Heart right ventricle (tissue), 16 donors: ENCODE measurements at regions not wholly inside any gene's neighbourhood (a gene's known extent, or its start where the extent isn't known, plus 50 kb on each side); places are given as distances from the start of the nearest gene placed in this dataset.

Experiments
- ATAC-seq, 8 donors: fragments of 200-7000 bp; cut with Tn5 transposase; one replicate each; pipeline ENCODE4 v1.9.1; 2020; ENCODE audit warnings: mild to moderate bottlenecking in 8 of 8, moderate library complexity in 8 of 8, moderate number of reproducible peaks in 1 of 8
- DNase-seq, 2 donors: peaks; one replicate each; pipeline ENCODE4 v3.0.0-alpha.2; 2020
- H3K27ac ChIP-seq, 10 donors: fragments of 200-600 bp; sonication (generic) in 2 of 10; one replicate each; pipeline versions ENCODE4 v1.5.0 to v1.8.0; 2020 to 2022; ENCODE audit warnings: mild to moderate bottlenecking in 3 of 10
- H3K27me3 ChIP-seq, 7 donors: fragments of 200-600 bp; one replicate each; pipeline ENCODE4 v1.8.0; 2021 to 2022; ENCODE audit warnings: mild to moderate bottlenecking in 2 of 7
- H3K36me3 ChIP-seq, 9 donors: fragments of 200-600 bp; sonication (generic) in 1 of 9; one replicate each; pipeline versions ENCODE4 v1.5.0 to v1.8.0; 2020 to 2022; ENCODE audit warnings: mild to moderate bottlenecking in 2 of 9
- H3K4me1 ChIP-seq, 9 donors: fragments of 200-600 bp; sonication (generic) in 1 of 9; one replicate each; pipeline versions ENCODE4 v1.5.0 to v1.8.0; 2020 to 2022; ENCODE audit warnings: mild to moderate bottlenecking in 4 of 9
- H3K4me3 ChIP-seq, 10 donors: fragments of 200-600 bp; sonication (generic) in 2 of 10; one replicate each; pipeline versions ENCODE4 v1.5.0 to v1.8.0; 2020 to 2022; ENCODE audit warnings: mild to moderate bottlenecking in 7 of 10, moderate library complexity in 2 of 10
- H3K9me3 ChIP-seq, 11 donors: fragments of 200-600 bp in 10 of 11; sonication (generic) in 2 of 11; one replicate each; pipeline versions ENCODE4 v1.5.0 to v1.8.0; 2013 to 2022; ENCODE audit warnings: mild to moderate bottlenecking in 2 of 11, control low read depth in 1 of 11, moderate library complexity in 1 of 11
- CTCF ChIP-seq, 9 donors: fragments of 200-600 bp; sonication (generic) in 2 of 9; IDR thresholded peaks; one replicate each; pipeline versions ENCODE4 v1.5.0 to v1.8.0; 2021 to 2022; ENCODE audit warnings: antibody characterized with exemption in 9 of 9, mild to moderate bottlenecking in 5 of 9, moderate library complexity in 1 of 9
- WGBS, 2 donors: extraction: QIAGEN DNeasy Blood & Tissue Kit; methylation state at CpG; one replicate each; pipeline ENCODE4 v1.1.7; 2013; ENCODE audit warnings: inconsistent platforms in 1 of 2; 5-methylcytosine and 5-hydroxymethylcytosine counted together
- intact Hi-C, 10 donors: fragments of 100-400 bp; cut with DNase I; formaldehyde crosslinking; loops; one replicate each; pipeline versions ENCODE4 v1.11.1 to v1.14.2; 2022
- donor health status: Arrhythmogenic right ventricular cardiomyopathy.
- donor health status: ischemic (EF 13 %, LVEDD 7.1; RV severe dilation, severe dysfunction).
- donor health status: healthy with polysubstance abuse.
- donor health status: DM: no; HTN: yes; CAD: no.
- donor health status: DM: no; HTN: no; CAD: no.
- donor health status: ischemic (EF 25% LVEDD 6.9; RV normal size, moderate dysfunction).
- donor health status: ischemic (EF 25% LVEDD 5.7; RV mildly dilated, moderate dysfunction).
- donor health status: healthy.
- donor health status: DM: yes; HTN: yes; CAD: no.
- donor health status: Ischemic cardiomyopathy.
- donor health status: ischemic (EF 35%, LVEDD 5.7; RV mildly dilated, moderate dysfunction).
- donor health status: nonischemic (EF 11% LVEDD 7.7; RV severe dilation, severe dysfunction).
- donor health status: DM: yes; HTN: yes; CAD: no.
- donor health status: PGD.
- donor health status: ischemic (EF 29% LVEDD 5.4; RV normal size, mild dysfunction).
- donor health status: nonischemic (EF 23%, LVEDD 6.1; RV moderate dilation, normal function).

GRCh38 chr3:107272471-107272870 is 104.8 kb upstream of the CCDC54 start:
- Histone ChIP-seq H3K4me3 (no peak overlapping the region), H3K27me3 (no peaks in the 10 kb centered on the region), H3K4me1 (no peaks in the 10 kb centered on the region), H3K36me3 (no peaks in the 10 kb centered on the region), H3K27ac (no peak overlapping the region), H3K9me3 (no peaks in the 10 kb centered on the region)
- TF ChIP-seq CTCF (IDR thresholded peaks at IDR 0.05) = no peak
- 86 to 90% methylated on average over 2 of the region's 2 CpGs for WGBS, 2 donors
- DNase-seq = no peak
- ATAC-seq = no peak
- intact Hi-C loops = loop anchor here in 9 of 10 donors (2.0 to 10.0 kb wide), 10 partner anchors 35 to 272 kb away; no protein-coding TSS in a partner anchor

GRCh38 chr3:107272885-107273284 is 104.4 kb upstream of the CCDC54 start:
- H3K9me3 ChIP-seq = no peaks in the 10 kb centered on the region
- intact Hi-C loops = loop anchor here in 9 of 10 donors (2.0 to 10.0 kb wide), 10 partner anchors 36 to 272 kb away; no protein-coding TSS in a partner anchor
- no peaks in the 10 kb centered on the region for H3K27me3 ChIP-seq
- 86 to 95% methylated on average over 4 of the region's 4 CpGs for WGBS, 2 donors
- no peak overlapping the region for H3K4me3 ChIP-seq
- H3K36me3 ChIP-seq = no peaks in the 10 kb centered on the region
- ATAC-seq (no peak), DNase-seq (no peak)
- no peak overlapping the region for H3K27ac ChIP-seq
- TF ChIP-seq CTCF (IDR thresholded peaks at IDR 0.05) = no peak
- no peaks in the 10 kb centered on the region for H3K4me1 ChIP-seq

- Histone ChIP-seq H3K27me3 (no peaks in the 10 kb centered on the region), H3K4me3 (no peak overlapping the region), H3K27ac (no peak overlapping the region), H3K36me3 (no peaks in the 10 kb centered on the region), H3K9me3 (no peaks in the 10 kb centered on the region), H3K4me1 (no peaks in the 10 kb centered on the region)
- DNase-seq (no peak), ATAC-seq (no peak)
- intact Hi-C loops = loop anchor here in 9 of 10 donors (2.0 to 10.0 kb wide), 10 partner anchors 36 to 271 kb away; no protein-coding TSS in a partner anchor
- WGBS, 2 donors = 90 to 93% methylated on average over 2 of the region's 2 CpGs
- TF ChIP-seq CTCF (IDR thresholded peaks at IDR 0.05) = no peak
Observed at GRCh38 chr3:107273771-107274170, 103.5 kb upstream of the CCDC54 start.

- no peak for TF ChIP-seq CTCF (IDR thresholded peaks at IDR 0.05)
- ATAC-seq = no peak
- intact Hi-C loops = loop anchor here in 3 of 10 donors (10.0 kb wide), 3 partner anchors 149 to 269 kb away; no protein-coding TSS in a partner anchor
- Histone ChIP-seq H3K27me3 (no peaks in the 10 kb centered on the region), H3K4me1 (no peaks in the 10 kb centered on the region), H3K9me3 (peaks cover 0 to under 1% (median 0%) of the 10 kb centered on the region in 11 donors), H3K36me3 (no peaks in the 10 kb centered on the region), H3K4me3 (no peak overlapping the region), H3K27ac (no peak overlapping the region)
- DNase-seq = no peak
- WGBS, 2 donors = 92 to 93% methylated on average over 2 of the region's 2 CpGs
Observed at GRCh38 chr3:107275511-107275910, 101.7 kb upstream of the CCDC54 start.
